Left lung (tissue), 4 donors: ENCODE measurements at regions not wholly inside any gene's neighbourhood (a gene's known extent, or its start where the extent isn't known, plus 50 kb on each side); places are given as distances from the start of the nearest gene placed in this dataset.

Source experiments
- ATAC-seq: fragments of 200-7000 bp; cut with Tn5 transposase; one replicate; pipeline ENCODE4 v1.9.1; 2020; ENCODE audit warnings: moderate library complexity
- DNase-seq, 4 donors: peaks; one replicate each; pipeline ENCODE4 v3.0.0-alpha.2; 2013 to 2020
- H3K27ac ChIP-seq, 2 donors: fragments of 200-600 bp; sonication (generic) in 1 of 2; one replicate each; pipeline versions ENCODE4 v1.5.0 to v1.8.0; 2020 to 2021
- H3K27me3 ChIP-seq, 2 donors: fragments of 200-600 bp; sonication (generic) in 1 of 2; one replicate each; pipeline versions ENCODE4 v1.5.0 to v1.8.0; 2020 to 2021
- H3K36me3 ChIP-seq, 2 donors: fragments of 200-600 bp; sonication (generic) in 1 of 2; one replicate each; pipeline versions ENCODE4 v1.5.0 to v1.8.0; 2020 to 2021
- H3K4me1 ChIP-seq, 2 donors: fragments of 200-600 bp; one replicate each; pipeline ENCODE4 v1.8.0; 2021
- H3K4me3 ChIP-seq, 2 donors: fragments of 200-600 bp; sonication (generic) in 1 of 2; one replicate each; pipeline versions ENCODE4 v1.5.0 to v1.8.0; 2020 to 2021; ENCODE audit warnings: mild to moderate bottlenecking in 1 of 2
- H3K9me3 ChIP-seq, 2 donors: fragments of 200-600 bp; sonication (generic) in 1 of 2; one replicate each; pipeline versions ENCODE4 v1.5.0 to v1.8.0; 2020 to 2021
- CTCF ChIP-seq, 2 donors: fragments of 200-600 bp; sonication (generic) in 1 of 2; IDR thresholded peaks; one replicate each; pipeline versions ENCODE4 v1.5.0 to v1.8.0; 2021; ENCODE audit warnings: antibody characterized with exemption in 2 of 2
- intact Hi-C, 2 donors: fragments of 100-400 bp; cut with DNase I; formaldehyde crosslinking; loops; one replicate each; pipeline versions ENCODE4 v1.11.2 to v1.14.2; 2022
- donor health status: DM: no; HTN: yes; CAD: no.
- donor health status: DM: no; HTN: no; CAD: no.

GRCh38 chr14:104382361-104383087, 197.0 kb upstream of the C14orf180 start:
- Histone ChIP-seq H3K27ac (no peak overlapping the region), H3K9me3 (peaks cover 0 to 12% of the 10 kb centered on the region in 2 donors), H3K4me1 (no peaks in the 10 kb centered on the region), H3K27me3 (peaks cover 0 to 23% of the 10 kb centered on the region in 2 donors), H3K36me3 (no peaks in the 10 kb centered on the region), H3K4me3 (no peak overlapping the region)
- no peak for TF ChIP-seq CTCF (IDR thresholded peaks at IDR 0.05)
- ATAC-seq (no peak), DNase-seq (peak in 1 of 4 donors; percentile 59)
- intact Hi-C loops: no loop called here

GRCh38 chr14:104383088-104383995, 196.2 kb upstream of the C14orf180 start:
- Histone ChIP-seq H3K27ac (no peak overlapping the region), H3K36me3 (no peaks in the 10 kb centered on the region), H3K27me3 (peaks cover 0 to 23% of the 10 kb centered on the region in 2 donors), H3K4me3 (no peak overlapping the region), H3K9me3 (peaks cover 0 to 12% of the 10 kb centered on the region in 2 donors), H3K4me1 (no peaks in the 10 kb centered on the region)
- TF ChIP-seq CTCF (IDR thresholded peaks at IDR 0.05): no peak
- DNase-seq (peak in 1 of 4 donors; percentile 65), ATAC-seq (no peak)
- intact Hi-C loops: no loop called here

DNA sequence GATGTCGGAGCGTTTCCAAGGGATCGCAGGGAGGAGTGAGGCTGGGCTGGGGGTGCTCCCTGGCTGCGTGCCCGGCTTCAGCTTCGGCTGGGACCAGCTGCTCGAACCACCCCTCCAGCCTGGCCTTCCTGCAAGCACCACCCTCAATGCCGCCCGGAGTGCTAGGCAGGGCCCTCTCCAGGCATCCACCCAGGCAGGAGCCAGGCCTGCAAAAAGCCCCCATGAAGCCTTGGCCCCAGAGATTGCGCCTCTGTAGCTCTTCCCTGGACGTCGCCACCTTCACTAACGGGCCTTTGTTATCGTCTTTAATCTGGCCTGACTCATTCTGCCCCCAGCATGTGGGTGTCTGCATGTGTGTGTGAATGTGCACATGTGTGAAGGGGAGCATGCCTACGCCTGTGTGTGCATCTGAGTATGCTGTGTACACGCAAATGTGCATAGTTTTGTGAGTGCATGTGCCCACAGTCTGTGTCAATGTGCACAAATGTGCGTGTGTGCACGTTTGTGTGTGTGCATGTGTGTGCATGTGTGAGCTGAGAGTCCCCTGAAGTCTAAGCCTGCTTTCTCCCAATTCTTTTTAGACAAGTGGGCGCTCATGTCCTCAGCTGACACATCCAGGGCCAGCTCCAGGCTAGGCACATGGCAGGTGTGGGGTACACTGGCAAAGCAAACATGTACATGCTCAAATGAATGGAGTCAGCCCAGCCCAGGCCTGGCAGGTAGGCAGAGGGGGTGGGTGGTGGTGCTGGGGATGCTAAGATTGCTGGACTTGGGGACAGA, 195.4 kb upstream of the C14orf180 start:
- no peak overlapping the region for H3K27ac ChIP-seq
- peak; percentile 18 to 72 (median 54) for DNase-seq
- no peaks in the 10 kb centered on the region for H3K4me1 ChIP-seq
- no peak overlapping the region for H3K4me3 ChIP-seq
- H3K27me3 ChIP-seq: peaks cover 0 to 23% of the 10 kb centered on the region in 2 donors
- intact Hi-C loops: no loop called here
- TF ChIP-seq CTCF (IDR thresholded peaks at IDR 0.05): no peak
- no peak for ATAC-seq
- H3K9me3 ChIP-seq: peaks cover 0 to 12% of the 10 kb centered on the region in 2 donors
- H3K36me3 ChIP-seq: no peaks in the 10 kb centered on the region

DNA sequence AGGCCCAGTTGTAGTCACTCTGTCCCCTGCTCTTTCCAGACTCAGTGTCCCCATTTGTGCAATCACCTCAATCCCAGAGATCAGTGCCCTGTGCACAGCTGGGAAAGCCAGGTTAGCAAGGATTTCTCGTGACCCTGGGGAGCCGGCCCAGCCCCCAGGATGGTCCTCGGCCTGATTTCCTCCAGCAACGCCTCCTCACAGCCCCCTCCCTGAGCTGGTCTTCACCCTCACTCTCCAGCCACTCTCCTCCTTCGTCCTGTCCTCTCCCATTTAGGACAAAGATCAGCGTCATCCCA, 194.8 kb upstream of the C14orf180 start:
- no peak for ATAC-seq
- Histone ChIP-seq H3K27ac (no peak overlapping the region), H3K4me3 (no peak overlapping the region), H3K36me3 (no peaks in the 10 kb centered on the region), H3K27me3 (peaks cover 0 to 23% of the 10 kb centered on the region in 2 donors), H3K4me1 (no peaks in the 10 kb centered on the region), H3K9me3 (peaks cover 0 to 12% of the 10 kb centered on the region in 2 donors)
- TF ChIP-seq CTCF (IDR thresholded peaks at IDR 0.05): no peak
- DNase-seq: peak in 1 of 4 donors; percentile 31
- intact Hi-C loops: no loop called here
